Activated naive CD4-positive, alpha-beta T cell treated with anti-CD3 and anti-CD28 coated beads, Interleukin-2, amount 50 U/mL, for 24 hours (primary cell): ENCODE measurements at regions not wholly inside any gene's neighbourhood (a gene's known extent, or its start where the extent isn't known, plus 50 kb on each side); places are given as distances from the start of the nearest gene placed in this dataset.
"Not testable (repeated sequence)": the region's sequence is repeated elsewhere in the genome, so short reads cannot be mapped to it uniquely, and the experiment has no call there.

Experiments
- H3K27ac Mint-ChIP-seq: one replicate; pipeline ENCODE4 v1.8.0; 2021; ENCODE audit warnings: mild to moderate bottlenecking, mixed read lengths
- H3K27me3 Mint-ChIP-seq: one replicate; pipeline ENCODE4 v1.8.0; 2021; ENCODE audit warnings: mixed read lengths
- H3K36me3 Mint-ChIP-seq: one replicate; pipeline ENCODE4 v1.8.0; 2021; ENCODE audit warnings: mixed read lengths
- H3K4me1 Mint-ChIP-seq: one replicate; pipeline ENCODE4 v1.8.0; 2021; ENCODE audit warnings: mixed read lengths
- H3K4me3 Mint-ChIP-seq: one replicate; pipeline ENCODE4 v1.8.0; 2021; ENCODE audit warnings: mild to moderate bottlenecking, mixed read lengths
- H3K9me3 Mint-ChIP-seq: one replicate; pipeline ENCODE4 v1.8.0; 2021; ENCODE audit warnings: mixed read lengths

DNA sequence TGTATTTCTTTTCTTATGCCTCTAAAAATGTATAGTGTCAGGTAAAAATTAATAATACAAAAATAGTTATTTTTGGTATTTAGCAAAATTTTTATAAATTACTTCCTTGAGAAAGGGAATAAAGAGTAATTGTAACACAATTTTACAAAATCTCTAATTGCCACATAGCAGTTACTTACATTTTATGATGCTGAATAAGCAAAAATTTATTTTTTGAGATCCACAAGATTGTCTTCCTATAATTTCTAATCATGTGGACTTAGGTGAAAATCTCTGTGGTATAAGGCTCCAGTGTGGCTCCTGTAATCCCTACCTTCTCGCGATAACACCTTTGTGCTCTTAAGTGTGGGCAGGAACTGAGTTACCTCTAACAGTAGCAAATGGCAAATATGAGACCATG, 487.1 kb upstream of the ZNF337 start:
- H3K27me3 Mint-ChIP-seq, H3K4me3 Mint-ChIP-seq, H3K36me3 Mint-ChIP-seq, H3K27ac Mint-ChIP-seq, H3K4me1 Mint-ChIP-seq, H3K9me3 Mint-ChIP-seq: not testable (repeated sequence)

DNA sequence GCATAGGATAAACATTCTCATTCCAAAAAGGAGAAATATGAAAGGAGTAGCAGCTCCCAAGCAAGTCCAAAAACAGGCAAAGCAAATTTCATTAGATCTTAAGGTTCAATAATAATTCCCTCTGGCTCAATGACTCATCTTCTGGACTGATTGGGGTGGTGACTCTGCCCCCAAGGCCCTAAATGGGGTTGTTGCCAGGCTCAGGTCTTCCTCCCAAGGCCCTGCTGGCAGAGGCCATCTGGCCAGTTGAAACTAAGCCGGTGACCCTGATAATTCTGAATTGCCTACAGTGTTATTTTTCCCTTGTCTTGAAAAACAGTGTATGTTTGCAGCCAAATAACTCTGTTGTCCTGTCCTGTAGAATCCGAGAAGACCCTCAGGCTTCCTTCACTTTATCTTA, 484.7 kb upstream of the ZNF337 start:
- H3K27ac Mint-ChIP-seq, H3K4me3 Mint-ChIP-seq, H3K4me1 Mint-ChIP-seq, H3K36me3 Mint-ChIP-seq, H3K9me3 Mint-ChIP-seq, H3K27me3 Mint-ChIP-seq: not testable (repeated sequence)

DNA sequence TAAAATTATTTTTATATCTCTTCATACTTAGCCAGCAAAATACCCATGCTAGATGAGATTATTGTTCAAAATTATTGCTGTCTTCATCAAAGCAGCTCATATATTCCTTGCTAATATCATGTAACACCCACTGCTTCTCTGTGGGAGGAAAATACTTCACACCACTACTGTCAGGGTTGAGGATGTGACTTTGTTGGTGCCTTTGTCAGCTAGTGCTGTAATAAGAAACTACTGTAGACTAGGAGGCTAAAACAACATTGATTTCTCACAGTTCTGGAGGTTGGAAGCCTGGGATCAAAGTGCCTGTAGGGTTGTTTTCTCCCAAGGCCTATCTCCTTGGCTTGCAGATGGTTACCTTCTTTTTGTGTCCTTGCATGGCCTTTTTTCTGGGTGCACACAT, 475.2 kb upstream of the ZNF337 start:
- not testable (repeated sequence) for H3K36me3 Mint-ChIP-seq, H3K4me1 Mint-ChIP-seq, H3K27me3 Mint-ChIP-seq, H3K9me3 Mint-ChIP-seq, H3K4me3 Mint-ChIP-seq, H3K27ac Mint-ChIP-seq

DNA sequence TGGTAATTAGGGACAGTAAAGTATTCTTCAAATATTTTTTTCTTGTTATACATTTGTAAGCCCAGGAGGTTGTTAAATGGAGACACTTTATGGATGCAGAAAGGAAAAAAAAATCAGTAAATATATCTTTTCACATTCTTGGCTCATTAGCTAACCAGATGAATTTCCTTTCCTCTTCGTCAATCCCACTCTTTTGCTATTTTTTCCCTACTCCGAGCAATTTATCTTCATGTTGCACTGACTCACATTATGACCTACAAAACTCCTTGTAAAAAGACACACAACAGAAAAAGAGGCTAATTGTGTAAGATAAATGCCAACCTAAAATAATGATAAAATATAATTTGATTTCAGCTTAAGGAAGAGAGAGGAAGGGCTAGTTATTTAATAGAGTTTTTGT, 472.9 kb upstream of the ZNF337 start:
- H3K36me3 Mint-ChIP-seq = no peaks in the 10 kb centered on the region
- no peak overlapping the region for H3K4me3 Mint-ChIP-seq
- H3K4me1 Mint-ChIP-seq = no peaks in the 10 kb centered on the region
- H3K27me3 Mint-ChIP-seq = no peaks in the 10 kb centered on the region
- no peak overlapping the region for H3K27ac Mint-ChIP-seq
- H3K9me3 Mint-ChIP-seq = no peaks in the 10 kb centered on the region

DNA sequence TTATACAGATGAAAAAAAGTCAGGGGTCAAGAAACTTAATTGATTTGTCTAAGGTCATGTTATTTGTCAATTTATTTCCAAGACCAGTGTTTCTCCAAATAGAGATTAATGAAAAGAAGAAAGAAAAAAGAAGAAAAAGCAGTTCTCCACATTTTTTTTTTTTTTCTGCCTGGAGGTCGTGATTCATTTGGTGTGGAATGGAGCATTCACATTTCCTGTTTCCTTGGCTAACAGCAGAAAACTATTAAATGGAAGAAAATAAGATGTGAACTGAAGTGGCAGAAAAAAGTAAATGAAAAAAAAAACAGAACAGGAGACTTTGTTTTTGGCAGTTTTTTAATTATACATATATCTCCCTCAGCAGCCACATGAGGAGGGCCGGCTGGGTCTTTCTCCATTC, 470.8 kb upstream of the ZNF337 start:
- no peaks in the 10 kb centered on the region for H3K9me3 Mint-ChIP-seq
- H3K4me3 Mint-ChIP-seq = no peak overlapping the region
- no peaks in the 10 kb centered on the region for H3K36me3 Mint-ChIP-seq
- no peaks in the 10 kb centered on the region for H3K4me1 Mint-ChIP-seq
- H3K27ac Mint-ChIP-seq = no peak overlapping the region
- H3K27me3 Mint-ChIP-seq = no peaks in the 10 kb centered on the region

DNA sequence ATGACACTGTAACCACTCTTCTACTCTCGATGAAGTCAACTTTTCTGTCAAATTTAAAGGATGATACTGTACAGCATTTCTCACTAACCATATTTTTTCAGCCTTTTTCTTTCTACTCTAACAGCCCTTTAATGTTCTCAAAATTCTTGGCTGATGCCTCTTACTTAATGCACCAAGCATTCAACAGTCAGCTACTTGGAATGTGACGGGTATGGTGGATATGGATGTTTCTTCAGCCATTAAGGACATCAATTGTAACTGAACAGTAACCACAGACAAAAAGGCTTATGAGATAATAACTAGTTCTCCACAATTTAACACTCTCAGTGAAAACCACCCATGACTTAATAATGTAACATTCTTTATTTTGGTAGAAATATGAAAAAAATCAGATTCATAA, 467.2 kb upstream of the ZNF337 start:
- Mint-ChIP-seq H3K4me1 (no peaks in the 10 kb centered on the region), H3K9me3 (no peaks in the 10 kb centered on the region), H3K27ac (no peak overlapping the region), H3K4me3 (no peak overlapping the region), H3K27me3 (no peaks in the 10 kb centered on the region), H3K36me3 (no peaks in the 10 kb centered on the region)

DNA sequence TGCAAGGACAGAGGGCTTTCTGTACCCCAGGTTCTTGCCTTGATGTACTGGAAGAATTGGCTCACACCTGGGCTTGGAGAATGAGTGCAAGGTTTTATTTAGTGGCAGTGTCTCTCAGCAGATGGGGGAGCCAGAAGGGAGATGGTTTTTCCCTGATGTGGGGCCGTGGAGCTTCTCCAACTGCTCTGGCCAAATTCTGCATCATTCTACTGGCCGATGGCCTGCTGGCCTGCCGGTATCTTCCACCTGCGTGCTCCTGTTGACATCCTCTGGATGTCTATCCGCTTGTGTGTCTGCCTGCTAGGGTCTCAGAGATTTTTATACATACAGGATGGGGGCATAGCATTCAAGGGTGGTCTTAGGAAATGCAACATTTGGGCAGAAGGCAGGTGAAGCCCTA, 466.5 kb upstream of the ZNF337 start:
- H3K4me3 Mint-ChIP-seq, H3K27ac Mint-ChIP-seq, H3K9me3 Mint-ChIP-seq, H3K27me3 Mint-ChIP-seq, H3K36me3 Mint-ChIP-seq, H3K4me1 Mint-ChIP-seq: not testable (repeated sequence)

DNA sequence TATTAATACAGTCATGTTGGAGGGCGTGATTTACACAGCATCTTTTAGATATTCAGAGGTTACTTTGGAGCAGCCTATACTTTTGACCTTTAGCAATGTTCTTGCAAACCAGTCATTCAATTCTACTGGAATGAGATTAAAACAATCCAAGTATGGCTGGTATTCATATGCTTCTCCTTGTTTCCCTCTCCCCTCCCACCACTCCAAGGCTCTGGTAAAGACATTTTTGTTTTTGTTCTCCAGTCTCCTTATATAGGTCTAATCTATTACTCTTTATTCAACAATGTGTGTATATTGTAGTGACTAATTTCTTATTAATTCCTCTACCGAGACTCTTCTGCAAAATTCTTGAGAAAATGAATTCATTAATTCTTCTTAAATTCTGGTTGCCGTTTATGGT, 465.1 kb upstream of the ZNF337 start:
- not testable (repeated sequence) for H3K27me3 Mint-ChIP-seq, H3K4me1 Mint-ChIP-seq, H3K4me3 Mint-ChIP-seq, H3K27ac Mint-ChIP-seq, H3K9me3 Mint-ChIP-seq, H3K36me3 Mint-ChIP-seq

DNA sequence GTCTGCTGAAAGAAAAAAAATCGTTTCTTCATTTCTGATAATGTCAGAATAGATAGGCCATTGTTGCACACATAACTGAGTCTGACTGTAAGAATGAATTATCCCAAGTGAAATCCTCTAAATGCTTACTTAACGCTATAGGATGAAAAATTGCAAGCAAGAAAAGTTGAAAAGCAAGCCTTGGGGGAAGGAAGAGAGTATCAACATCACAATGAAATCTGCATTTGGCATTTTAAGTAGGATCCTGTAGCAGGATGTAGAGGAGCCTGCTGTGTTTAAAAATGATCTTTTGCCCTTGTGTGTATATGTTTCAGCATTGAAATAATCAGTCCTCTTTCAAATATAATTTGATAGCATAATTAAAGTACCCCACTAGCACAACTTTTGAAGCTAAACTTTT, 464.3 kb upstream of the ZNF337 start:
- H3K9me3 Mint-ChIP-seq, H3K4me3 Mint-ChIP-seq: not testable (repeated sequence)

DNA sequence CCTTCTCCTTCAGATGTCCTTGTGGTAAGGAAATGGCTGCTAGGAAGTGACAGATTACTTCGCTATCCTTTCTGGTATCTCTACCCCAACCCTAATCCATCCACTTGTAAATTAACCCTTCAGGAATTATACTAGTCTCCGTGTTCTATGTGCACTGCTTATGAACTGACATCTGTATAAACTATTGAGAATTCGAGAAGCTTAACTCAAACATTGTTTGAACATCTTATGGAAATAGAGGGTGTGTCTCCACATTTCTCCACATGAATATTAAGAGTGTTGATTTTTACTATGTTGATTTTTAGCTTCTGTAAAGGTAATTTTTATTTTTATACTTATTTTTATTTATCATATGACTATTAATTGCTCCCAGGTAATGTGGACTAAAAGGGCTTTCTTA, 457.6 kb upstream of the ZNF337 start:
- H3K36me3 Mint-ChIP-seq = no peaks in the 10 kb centered on the region
- peaks cover 2% of the 10 kb centered on the region for H3K27me3 Mint-ChIP-seq
- H3K9me3 Mint-ChIP-seq = no peaks in the 10 kb centered on the region
- no peaks in the 10 kb centered on the region for H3K4me1 Mint-ChIP-seq
- H3K27ac Mint-ChIP-seq = no peak overlapping the region
- H3K4me3 Mint-ChIP-seq = no peak overlapping the region

More for the DNA sequence above, 464.3 kb upstream of the ZNF337 start:
- not testable (repeated sequence) for H3K36me3 Mint-ChIP-seq, H3K4me1 Mint-ChIP-seq, H3K27me3 Mint-ChIP-seq, H3K27ac Mint-ChIP-seq

DNA sequence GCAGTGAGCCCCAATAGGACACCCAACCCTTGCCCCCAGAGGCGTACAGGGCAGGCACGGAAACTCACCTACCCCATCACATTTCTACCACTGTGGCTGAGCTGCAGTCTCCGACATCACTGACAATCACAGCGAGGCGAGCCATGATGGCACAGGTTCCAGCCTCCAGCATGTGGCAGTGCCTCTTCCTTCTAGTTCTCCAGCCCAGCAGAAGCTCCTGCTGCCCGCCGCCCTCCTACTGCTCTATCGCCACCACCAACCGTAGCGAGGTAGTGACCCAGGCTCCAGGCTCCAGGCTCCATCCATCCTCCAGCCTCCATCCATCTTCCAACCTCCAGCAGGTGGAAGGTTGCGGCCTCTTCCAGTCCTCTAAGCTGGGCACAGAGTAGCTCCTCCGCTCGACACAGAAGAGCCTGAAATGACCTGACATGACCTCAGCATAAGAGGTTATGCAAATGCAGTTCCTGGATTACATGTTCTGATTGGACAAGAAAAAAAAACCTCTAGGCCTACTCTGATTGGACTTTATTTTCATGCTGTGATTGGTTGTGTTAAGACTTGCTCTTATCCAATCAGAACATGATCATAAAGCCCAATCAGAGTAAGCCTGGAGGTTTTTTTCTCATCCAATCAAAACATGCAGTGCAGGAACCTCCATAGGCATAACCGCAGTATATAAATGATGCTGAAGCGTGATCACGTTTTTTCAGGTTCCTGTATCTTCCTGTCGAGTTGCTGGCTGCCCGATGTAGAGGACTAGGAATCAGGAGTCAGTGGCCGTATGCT, 438.9 kb upstream of the ZNF337 start:
- Mint-ChIP-seq H3K9me3 (no peaks in the 10 kb centered on the region), H3K27me3 (no peaks in the 10 kb centered on the region), H3K4me1 (peaks cover 7% of the 10 kb centered on the region), H3K27ac (no peak overlapping the region), H3K4me3 (no peak overlapping the region), H3K36me3 (no peaks in the 10 kb centered on the region)

DNA sequence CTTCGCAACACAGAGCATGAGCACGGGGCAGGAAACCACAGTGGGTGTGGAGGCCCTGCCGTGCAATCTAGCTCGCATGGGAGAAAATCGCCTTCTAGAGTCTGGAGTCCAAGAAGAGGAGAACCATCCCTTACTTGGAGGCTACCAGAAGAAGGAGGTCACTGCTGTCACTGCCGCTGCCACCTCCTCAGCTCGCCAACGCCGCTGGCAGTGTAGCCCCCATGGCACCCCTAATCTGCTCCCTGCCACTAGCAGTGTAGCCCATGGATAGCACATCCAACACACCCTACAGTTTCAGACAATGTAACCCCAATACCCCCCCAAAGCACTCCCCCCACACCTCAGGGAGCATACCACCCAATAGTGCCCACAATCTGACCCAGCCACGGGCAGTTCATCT, 438.0 kb upstream of the ZNF337 start:
- no peak overlapping the region for H3K4me3 Mint-ChIP-seq
- H3K27ac Mint-ChIP-seq = no peak overlapping the region
- H3K36me3 Mint-ChIP-seq = no peaks in the 10 kb centered on the region
- H3K4me1 Mint-ChIP-seq = peaks cover 3% of the 10 kb centered on the region
- H3K27me3 Mint-ChIP-seq = no peaks in the 10 kb centered on the region
- no peaks in the 10 kb centered on the region for H3K9me3 Mint-ChIP-seq

DNA sequence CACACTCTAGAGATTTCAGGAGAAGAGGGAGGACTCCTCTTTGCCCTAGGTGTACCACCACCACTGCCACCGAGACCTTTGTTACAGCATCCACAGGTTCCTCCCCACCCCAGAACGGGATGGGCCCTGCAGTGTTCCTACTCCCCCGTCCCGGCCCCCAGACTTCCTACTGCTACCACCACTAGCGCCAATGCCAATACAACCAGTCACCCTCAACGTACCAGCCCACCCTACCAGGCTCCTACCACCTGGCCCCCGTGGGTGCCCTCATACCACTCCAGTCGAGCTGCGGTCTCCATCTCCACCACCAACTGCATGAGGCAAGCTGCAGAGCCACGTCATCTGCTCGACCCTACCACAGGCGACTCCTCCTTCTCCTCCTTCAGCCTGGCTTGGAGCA, 437.1 kb upstream of the ZNF337 start:
- H3K4me1 Mint-ChIP-seq, H3K27ac Mint-ChIP-seq, H3K4me3 Mint-ChIP-seq, H3K9me3 Mint-ChIP-seq, H3K27me3 Mint-ChIP-seq, H3K36me3 Mint-ChIP-seq: not testable (repeated sequence)

DNA sequence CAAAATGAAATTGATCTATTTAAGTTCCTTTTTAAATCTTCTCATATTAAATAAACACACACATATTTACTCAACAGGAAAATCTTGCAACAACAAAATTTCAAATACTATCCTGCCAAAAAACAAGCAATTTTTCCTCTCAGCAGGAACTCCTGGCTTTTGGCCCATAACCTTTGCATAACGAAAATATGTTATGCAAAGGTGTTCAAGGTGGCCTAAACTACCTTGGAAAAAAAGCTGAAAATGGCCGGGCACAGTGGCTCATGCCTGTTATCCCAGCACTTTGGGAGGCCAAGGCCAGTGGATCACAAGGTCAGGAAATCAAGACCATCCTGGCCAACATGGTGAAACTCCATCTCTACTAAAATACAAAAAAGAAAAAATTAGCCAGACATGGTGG, 424.3 kb upstream of the ZNF337 start:
- H3K27me3 Mint-ChIP-seq, H3K4me3 Mint-ChIP-seq, H3K36me3 Mint-ChIP-seq, H3K9me3 Mint-ChIP-seq, H3K27ac Mint-ChIP-seq, H3K4me1 Mint-ChIP-seq: not testable (repeated sequence)

DNA sequence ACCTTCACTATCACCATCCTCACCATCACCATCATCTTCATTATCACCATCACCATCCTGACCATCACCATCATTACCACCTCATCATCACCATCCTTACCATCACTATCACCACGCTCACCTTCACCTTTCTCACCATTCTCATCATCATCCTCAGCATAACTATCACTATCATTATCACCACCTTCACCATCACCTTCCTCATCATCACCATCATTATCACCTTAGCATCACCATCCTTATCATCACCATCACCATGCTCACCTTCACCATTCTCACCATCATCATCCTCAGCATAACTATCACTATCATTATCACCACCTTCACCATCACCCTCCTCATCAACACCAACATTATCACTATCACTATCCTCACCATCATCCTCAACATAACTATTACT, 397.8 kb upstream of the ZNF337 start:
- not testable (repeated sequence) for H3K27me3 Mint-ChIP-seq, H3K27ac Mint-ChIP-seq, H3K4me1 Mint-ChIP-seq, H3K9me3 Mint-ChIP-seq, H3K36me3 Mint-ChIP-seq, H3K4me3 Mint-ChIP-seq

DNA sequence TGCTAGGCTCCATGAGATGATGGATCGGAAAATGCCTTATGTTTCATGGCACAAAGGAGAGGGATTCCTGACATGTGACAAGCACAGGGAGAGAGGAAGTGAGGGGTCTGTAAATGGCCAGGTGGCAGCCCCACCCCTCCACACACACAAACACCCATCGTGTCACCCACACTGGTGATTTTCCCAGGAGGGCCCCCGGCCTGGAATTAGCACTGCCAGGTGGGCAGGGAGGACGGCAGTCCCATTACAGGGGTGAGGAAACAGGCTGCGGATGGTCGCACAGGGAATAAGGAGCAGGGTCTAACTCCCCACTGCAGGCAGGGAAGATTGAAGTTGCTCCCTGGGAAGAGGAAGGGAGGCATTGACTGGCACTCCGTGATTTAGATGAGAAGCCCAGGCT, 395.3 kb upstream of the ZNF337 start:
- H3K9me3 Mint-ChIP-seq, H3K4me3 Mint-ChIP-seq, H3K27ac Mint-ChIP-seq, H3K36me3 Mint-ChIP-seq, H3K27me3 Mint-ChIP-seq, H3K4me1 Mint-ChIP-seq: not testable (repeated sequence)

DNA sequence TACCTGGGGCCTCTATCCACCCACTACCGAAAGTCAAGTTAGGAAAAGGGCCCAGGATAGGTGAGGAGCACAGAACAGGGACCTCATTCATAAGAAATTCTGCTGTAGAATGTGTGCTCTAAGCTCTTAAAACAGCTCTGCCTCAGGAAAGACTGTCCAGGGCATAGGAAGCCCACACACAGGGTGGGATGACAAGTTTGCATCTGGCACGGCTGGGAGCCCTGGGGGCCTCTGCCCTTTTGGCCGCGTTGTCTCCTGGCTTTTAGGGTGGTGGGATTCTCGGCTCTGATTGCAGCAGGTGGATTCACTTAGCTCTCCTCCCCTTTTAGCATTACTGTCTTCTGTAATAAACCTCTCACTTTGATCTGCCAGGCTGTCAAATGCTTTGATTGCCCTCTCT, 389.5 kb upstream of the ZNF337 start:
- not testable (repeated sequence) for H3K9me3 Mint-ChIP-seq, H3K36me3 Mint-ChIP-seq, H3K4me3 Mint-ChIP-seq, H3K27ac Mint-ChIP-seq, H3K27me3 Mint-ChIP-seq, H3K4me1 Mint-ChIP-seq
